Gastrocnemius medialis (tissue), 4 donors: ENCODE measurements at regions not wholly inside any gene's neighbourhood (a gene's known extent, or its start where the extent isn't known, plus 50 kb on each side); places are given as distances from the start of the nearest gene placed in this dataset.

Source experiments
- ATAC-seq, 2 donors: fragments of 150-250 bp; one replicate each; pipeline ENCODE4 v1.9.1; 2016
- DNase-seq, 2 donors: peaks; one replicate each; pipeline ENCODE4 v3.0.0-alpha.2; 2019
- H3K27ac ChIP-seq, 4 donors: fragments of 200-600 bp; sonication (generic); 1 replicate in 1 of 4; 2 replicates in 3 of 4; pipeline ENCODE4 v1.5.1; 2016 to 2018; ENCODE audit warnings: mild to moderate bottlenecking in 2 of 4, moderate library complexity in 1 of 4
- H3K27me3 ChIP-seq, 3 donors: fragments of 200-600 bp; sonication (generic) in 2 of 3; 1 replicate in 1 of 3; 2 replicates in 2 of 3; pipeline versions ENCODE4 v1.5.1 to v1.6.0; 2016 to 2019; ENCODE audit warnings: mild to moderate bottlenecking in 1 of 3, moderate library complexity in 1 of 3
- H3K36me3 ChIP-seq, 2 donors: fragments of 200-600 bp; sonication (generic) in 1 of 2; one replicate each; pipeline ENCODE4 v1.5.1; 2017 to 2018
- H3K4me1 ChIP-seq, 2 donors: fragments of 200-600 bp; sonication (generic) in 1 of 2; one replicate each; pipeline ENCODE4 v1.5.1; 2016 to 2017; ENCODE audit warnings: mild to moderate bottlenecking in 2 of 2
- H3K4me3 ChIP-seq, 4 donors: fragments of 200-600 bp; sonication (generic) in 3 of 4; 1 replicate in 1 of 4; 2 replicates in 3 of 4; pipeline ENCODE4 v1.5.1; 2016 to 2019; ENCODE audit warnings: mild to moderate bottlenecking in 2 of 4
- H3K9me3 ChIP-seq, 3 donors: fragments of 200-600 bp; sonication (generic) in 2 of 3; 1 replicate in 1 of 3; 2 replicates in 2 of 3; pipeline ENCODE4 v1.5.1; 2016 to 2019
- POLR2A ChIP-seq, 2 donors: fragments of 450-650 bp; IDR thresholded peaks; one replicate each; pipeline ENCODE4 v1.6.1; 2017; ENCODE audit warnings: antibody characterized with exemption in 2 of 2, mild to moderate bottlenecking in 2 of 2, moderate library complexity in 2 of 2
- in situ Hi-C, 4 donors: fragments of 200-750 bp; cut with MboI; loops; one replicate each; pipeline versions ENCODE4 v1.15.0 to v1.8.0; 2017; ENCODE audit warnings: low sequenced_read_pairs in 4 of 4
- intact Hi-C: fragments of 100-400 bp; cut with DNase I; formaldehyde crosslinking; loops from one replicate; pipeline ENCODE4 v1.15.1; 2023; ENCODE audit warnings: low total_unique reads
- TF ChIP-seq, protein P1 (sequence below), 5 experiments: fragments of 450-650 bp in 3 of 5; fragments of 200-600 bp in 2 of 5; sonication (generic) in 2 of 5; IDR thresholded peaks in 4 of 5; conservative IDR thresholded peaks in 1 of 5; 1 replicate in 4 of 5; 2 replicates in 1 of 5; pipeline ENCODE4 v1.5.1; 2016 to 2019; ENCODE audit warnings: antibody characterized with exemption in 5 of 5, mild to moderate bottlenecking in 3 of 5, moderate library complexity in 3 of 5

DNA sequence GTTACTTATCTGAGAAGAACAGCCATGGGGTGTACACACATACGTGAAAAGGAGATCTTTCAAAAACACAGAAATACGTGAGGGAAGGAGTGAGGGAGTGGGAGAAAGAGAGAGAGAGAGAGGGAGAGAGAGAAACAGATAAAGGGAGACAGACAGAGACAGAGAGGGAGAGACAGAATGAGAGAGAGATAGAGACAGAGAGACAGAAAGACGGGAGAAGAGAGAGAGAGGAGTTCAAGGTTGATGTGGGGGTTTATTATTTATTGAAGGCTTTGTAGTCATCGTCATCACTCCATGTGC lies 64.0 kb downstream of the CHST2 start:
- Histone ChIP-seq H3K36me3 (no peaks in the 10 kb centered on the region), H3K27ac (no peak overlapping the region), H3K4me3 (no peak overlapping the region), H3K4me1 (no peaks in the 10 kb centered on the region), H3K27me3 (no peaks in the 10 kb centered on the region), H3K9me3 (no peaks in the 10 kb centered on the region)
- no peak for TF ChIP-seq POLR2A (IDR thresholded peaks at IDR 0.05)
- TF ChIP-seq, protein P1, sequence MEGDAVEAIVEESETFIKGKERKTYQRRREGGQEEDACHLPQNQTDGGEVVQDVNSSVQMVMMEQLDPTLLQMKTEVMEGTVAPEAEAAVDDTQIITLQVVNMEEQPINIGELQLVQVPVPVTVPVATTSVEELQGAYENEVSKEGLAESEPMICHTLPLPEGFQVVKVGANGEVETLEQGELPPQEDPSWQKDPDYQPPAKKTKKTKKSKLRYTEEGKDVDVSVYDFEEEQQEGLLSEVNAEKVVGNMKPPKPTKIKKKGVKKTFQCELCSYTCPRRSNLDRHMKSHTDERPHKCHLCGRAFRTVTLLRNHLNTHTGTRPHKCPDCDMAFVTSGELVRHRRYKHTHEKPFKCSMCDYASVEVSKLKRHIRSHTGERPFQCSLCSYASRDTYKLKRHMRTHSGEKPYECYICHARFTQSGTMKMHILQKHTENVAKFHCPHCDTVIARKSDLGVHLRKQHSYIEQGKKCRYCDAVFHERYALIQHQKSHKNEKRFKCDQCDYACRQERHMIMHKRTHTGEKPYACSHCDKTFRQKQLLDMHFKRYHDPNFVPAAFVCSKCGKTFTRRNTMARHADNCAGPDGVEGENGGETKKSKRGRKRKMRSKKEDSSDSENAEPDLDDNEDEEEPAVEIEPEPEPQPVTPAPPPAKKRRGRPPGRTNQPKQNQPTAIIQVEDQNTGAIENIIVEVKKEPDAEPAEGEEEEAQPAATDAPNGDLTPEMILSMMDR (IDR thresholded peaks at IDR 0.05 in 4 of 5, conservative IDR thresholded peaks at IDR 0.05 in 1 of 5), result no peak
- ATAC-seq (no peak), DNase-seq (no peak)
- intact Hi-C loops (no loop called here), in situ Hi-C loops (no loop called here)

GRCh38 chr3:143184099-143184498 lies 64.5 kb downstream of the CHST2 start:
- in situ Hi-C loops, result no loop called here
- Histone ChIP-seq H3K36me3 (no peaks in the 10 kb centered on the region), H3K9me3 (no peaks in the 10 kb centered on the region), H3K4me1 (no peaks in the 10 kb centered on the region), H3K27me3 (no peaks in the 10 kb centered on the region), H3K4me3 (no peak overlapping the region), H3K27ac (no peak overlapping the region)
- intact Hi-C loops, result no loop called here
- ATAC-seq (no peak), DNase-seq (no peak)
- TF ChIP-seq, protein P1 (IDR thresholded peaks at IDR 0.05 in 4 of 5, conservative IDR thresholded peaks at IDR 0.05 in 1 of 5), result no peak
- no peak for TF ChIP-seq POLR2A (IDR thresholded peaks at IDR 0.05)

DNA sequence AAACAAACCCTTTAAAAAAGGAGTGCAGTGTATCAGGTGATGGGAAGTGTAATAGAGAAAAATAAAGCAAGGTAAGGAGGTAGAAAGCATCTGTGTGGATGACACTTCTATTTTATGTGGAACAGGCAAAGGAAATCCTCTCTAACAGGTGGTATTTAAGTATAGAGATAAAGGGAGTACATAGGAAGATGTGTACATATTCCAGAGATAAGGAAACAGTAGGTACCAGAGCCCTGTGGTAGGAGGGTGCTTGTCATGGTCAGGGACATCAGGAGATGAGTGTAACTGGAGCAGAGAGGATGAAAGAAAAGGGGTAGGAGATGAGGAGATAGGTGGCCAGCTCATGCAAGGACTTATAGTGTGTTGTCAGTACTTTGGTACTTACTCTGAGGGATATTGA lies 65.8 kb downstream of the CHST2 start:
- ATAC-seq (no peak), DNase-seq (no peak)
- TF ChIP-seq, protein P1 (IDR thresholded peaks at IDR 0.05 in 4 of 5, conservative IDR thresholded peaks at IDR 0.05 in 1 of 5), result no peak
- no peak for TF ChIP-seq POLR2A (IDR thresholded peaks at IDR 0.05)
- Histone ChIP-seq H3K4me1 (no peaks in the 10 kb centered on the region), H3K27ac (no peak overlapping the region), H3K4me3 (no peak overlapping the region), H3K27me3 (no peaks in the 10 kb centered on the region), H3K36me3 (no peaks in the 10 kb centered on the region), H3K9me3 (no peaks in the 10 kb centered on the region)
- intact Hi-C loops, result no loop called here
- in situ Hi-C loops, result no loop called here

GRCh38 chr3:143187111-143187510 lies 67.5 kb downstream of the CHST2 start:
- intact Hi-C loops, result no loop called here
- in situ Hi-C loops, result no loop called here
- DNase-seq, result no peak
- Histone ChIP-seq H3K9me3 (no peaks in the 10 kb centered on the region), H3K27me3 (no peaks in the 10 kb centered on the region), H3K4me1 (no peaks in the 10 kb centered on the region), H3K36me3 (no peaks in the 10 kb centered on the region), H3K4me3 (no peak overlapping the region), H3K27ac (no peak overlapping the region)
- TF ChIP-seq, protein P1 (IDR thresholded peaks at IDR 0.05 in 4 of 5, conservative IDR thresholded peaks at IDR 0.05 in 1 of 5), result no peak
- no peak for TF ChIP-seq POLR2A (IDR thresholded peaks at IDR 0.05)
- no peak for ATAC-seq

DNA sequence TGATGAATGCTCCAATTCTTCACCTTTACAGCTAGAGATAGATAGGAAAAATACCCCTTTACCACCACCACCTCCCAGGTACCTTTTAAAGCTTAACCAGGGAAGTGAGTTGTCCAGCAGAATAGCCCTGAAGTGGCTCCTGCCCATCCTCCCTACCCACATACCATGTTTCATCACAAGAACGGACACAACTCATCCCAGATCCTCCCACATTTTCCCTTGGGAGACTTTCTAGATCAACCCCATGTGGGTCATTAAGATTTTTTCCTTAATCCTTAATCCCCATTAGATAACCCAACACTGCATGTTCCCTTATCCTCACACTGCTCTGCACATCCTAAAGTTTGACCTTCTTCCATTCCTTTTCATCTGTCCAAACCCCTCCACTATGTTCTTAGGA lies 69.3 kb downstream of the CHST2 start:
- in situ Hi-C loops, result no loop called here
- intact Hi-C loops, result no loop called here
- H3K36me3 ChIP-seq, result no peaks in the 10 kb centered on the region
- TF ChIP-seq, protein P1 (IDR thresholded peaks at IDR 0.05 in 4 of 5, conservative IDR thresholded peaks at IDR 0.05 in 1 of 5), result no peak
- no peak for TF ChIP-seq POLR2A (IDR thresholded peaks at IDR 0.05)
- H3K4me1 ChIP-seq, result no peaks in the 10 kb centered on the region
- no peak overlapping the region for H3K4me3 ChIP-seq
- DNase-seq (no peak), ATAC-seq (no peak)
- H3K27me3 ChIP-seq, result no peaks in the 10 kb centered on the region
- no peak overlapping the region for H3K27ac ChIP-seq
- no peaks in the 10 kb centered on the region for H3K9me3 ChIP-seq
